HG03439 (cell line): ENCODE measurements at regions not wholly inside any gene's neighbourhood (a gene's known extent, or its start where the extent isn't known, plus 50 kb on each side); places are given as distances from the start of the nearest gene placed in this dataset.

ENCODE experiments used
- ATAC-seq: cut with Tn5 transposase; IDR thresholded peaks from one replicate; pipeline ENCODE4 v1.9.1; 2021; ENCODE audit warnings: mild to moderate bottlenecking, moderate library complexity; ENCODE audit not compliant: unreplicated experiment

DNA sequence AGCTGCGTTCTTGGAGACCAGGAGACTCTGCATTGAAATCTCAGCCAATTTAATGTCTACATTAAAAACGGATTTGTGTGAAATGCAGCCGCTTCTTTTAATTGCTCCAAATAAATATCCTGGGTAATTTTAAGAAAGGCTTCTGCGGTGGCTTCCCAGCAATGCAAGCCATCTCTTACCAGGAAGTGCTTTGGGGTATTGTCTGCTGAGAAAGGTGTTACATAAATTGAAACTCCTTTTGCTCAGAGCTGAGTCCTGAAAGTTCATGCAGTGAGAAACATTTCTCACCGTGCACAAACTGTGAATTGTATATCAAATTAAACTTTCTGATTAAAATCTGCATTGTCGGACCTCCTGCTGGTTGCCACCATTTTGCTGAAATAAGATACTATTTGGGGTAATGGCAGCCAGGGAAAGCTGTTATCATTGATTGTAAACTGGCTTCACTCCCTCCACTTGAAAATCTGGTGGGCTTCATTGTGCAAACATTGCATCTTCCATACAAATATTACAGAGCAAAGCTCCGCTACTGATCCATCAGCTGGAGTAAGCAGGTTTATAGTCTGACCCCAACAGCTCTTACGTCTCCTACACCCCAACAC, 59.5 kb downstream of the ZIC5 start:
- no peak for ATAC-seq

DNA sequence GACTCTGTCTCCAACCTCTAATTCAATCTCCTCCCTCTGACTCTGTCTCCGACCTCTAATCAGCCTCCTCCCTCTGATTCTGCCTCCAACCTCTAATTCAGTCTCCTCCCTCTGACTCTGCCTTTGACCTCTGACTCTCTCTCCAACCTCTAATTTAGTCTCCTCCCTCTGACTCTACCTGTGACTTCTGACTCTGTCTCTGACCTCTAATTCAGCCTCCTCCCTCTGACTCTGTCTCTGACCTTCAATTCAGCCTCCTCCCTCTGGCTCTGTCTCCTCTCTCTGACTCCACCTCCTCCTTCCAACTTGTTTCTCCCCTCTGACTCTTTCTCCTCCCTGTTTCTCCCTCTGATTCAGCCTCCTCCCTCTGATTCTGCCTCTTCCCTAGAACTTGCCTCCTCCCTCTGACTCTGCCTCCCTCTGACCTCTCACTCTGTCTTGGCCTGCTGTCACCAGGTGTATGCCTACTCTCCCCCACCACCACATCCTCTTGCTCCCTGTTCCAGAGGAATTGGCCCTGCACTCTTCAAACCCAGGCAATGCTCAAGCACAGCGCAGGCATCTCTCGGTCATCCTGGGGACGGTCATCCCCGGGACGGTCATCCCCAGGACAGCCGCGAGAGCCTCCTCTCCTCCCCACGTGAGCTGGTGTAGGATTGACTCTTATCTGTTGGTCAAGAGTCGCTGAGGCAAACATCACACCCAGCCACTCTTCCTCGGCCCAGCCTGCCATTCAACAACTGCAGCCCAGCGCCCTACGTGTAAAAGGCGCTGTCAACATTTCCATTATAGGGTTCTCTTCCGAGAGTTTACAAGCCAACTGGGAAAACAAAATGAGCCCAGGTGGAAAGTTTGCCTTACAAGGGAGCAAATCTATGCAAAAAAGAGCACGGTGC, 60.2 kb downstream of the ZIC5 start:
- ATAC-seq = no peak

DNA sequence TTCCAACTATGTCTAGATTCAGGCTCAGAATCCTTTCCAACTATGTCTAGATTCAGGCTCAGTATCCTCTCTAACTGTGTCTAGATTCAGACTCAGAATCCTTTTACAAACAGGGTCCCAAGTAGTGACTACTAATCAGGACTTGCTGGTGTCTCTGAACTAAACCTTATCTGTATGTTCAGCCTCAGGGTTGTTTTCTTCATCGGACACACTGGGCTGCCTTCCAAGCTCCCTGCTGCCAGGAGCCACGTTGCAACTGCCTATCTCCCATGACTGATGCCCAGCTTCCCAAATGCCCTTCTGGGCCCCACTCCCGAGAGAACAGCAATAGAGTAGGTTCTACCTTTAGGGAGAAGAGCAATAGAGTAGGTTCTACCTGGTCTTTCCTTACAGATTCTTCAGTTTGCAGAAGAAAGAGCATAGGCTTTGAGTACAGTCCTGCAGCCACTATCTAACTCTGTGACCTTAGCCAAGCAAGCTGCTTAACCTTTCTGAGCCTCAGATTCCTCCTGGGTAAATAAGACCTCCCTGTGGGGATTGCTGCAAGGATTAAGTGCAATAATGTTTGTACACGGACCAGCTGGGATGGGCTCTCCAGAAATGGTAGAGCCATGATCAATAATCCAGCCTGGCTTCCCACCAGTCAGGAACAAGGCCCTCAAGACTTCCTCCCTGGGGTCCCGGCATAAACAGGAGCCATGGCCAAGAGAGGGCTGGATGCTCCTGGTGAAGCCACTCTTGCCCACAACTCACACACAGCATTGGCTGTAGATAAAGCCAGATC, 61.5 kb downstream of the ZIC5 start:
- no peak for ATAC-seq

DNA sequence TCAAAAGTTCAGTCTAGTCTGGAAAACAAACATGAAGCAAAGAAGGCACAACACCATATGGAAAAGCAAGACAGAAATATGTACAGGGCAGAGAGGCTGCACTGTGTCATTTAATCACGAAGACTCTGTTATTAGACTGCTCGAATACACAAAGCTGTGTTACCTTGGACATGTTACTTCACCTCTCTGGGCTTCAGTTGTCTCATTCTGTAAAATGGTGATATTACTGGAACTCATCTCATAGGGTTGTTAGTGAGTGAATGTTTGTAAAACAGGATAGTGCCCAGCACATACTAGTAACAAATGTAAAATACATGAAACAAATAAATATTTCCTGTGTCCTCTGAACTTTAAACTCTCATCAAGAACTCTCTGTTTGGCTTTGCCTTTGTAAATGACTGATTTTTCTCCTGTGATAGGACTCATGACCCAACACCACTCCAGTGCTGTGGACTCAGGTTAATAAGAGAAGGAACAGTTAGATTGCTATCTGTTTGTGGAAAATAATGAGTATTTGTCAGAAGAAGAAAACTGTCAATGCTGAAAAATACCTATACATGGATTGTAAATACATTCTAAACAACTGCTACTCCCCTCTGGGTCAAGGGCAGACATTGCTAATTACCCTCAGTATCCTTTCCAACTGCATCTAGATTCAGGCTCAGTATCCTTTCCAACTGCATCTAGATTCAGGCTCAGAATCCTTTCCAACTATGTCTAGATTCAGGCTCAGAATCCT, 62.3 kb downstream of the ZIC5 start:
- ATAC-seq = no peak

DNA sequence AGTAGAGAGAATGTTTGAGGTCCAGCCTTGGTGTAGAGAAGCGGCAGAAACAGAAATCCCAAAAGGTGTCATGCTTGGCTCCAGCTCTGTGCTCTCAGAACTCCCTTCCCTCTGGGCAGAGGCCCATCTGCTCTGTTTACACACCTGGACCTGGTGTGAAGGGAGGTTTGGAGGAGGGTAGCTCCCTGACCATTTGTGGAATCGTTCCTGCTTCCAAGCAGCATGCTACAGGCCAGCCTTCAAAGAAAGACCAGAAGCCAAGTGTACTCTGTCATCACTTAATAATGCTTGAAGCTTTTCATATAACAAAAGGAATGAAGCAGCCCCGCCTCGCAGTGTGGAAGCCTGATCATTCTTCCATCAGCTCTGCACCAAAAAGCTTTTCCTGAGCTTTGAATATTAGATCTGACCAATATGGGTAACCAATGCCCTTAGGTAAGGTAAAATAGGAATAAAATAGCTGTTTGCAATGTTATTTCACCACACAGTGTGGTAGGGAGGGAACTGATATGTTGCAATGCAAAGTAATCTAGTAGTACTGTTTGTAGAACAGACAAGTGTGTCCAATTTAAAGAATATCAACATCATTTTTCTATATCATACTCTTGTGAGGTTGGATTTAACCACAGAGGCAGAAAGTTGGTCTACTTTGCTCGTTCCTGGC, 63.3 kb downstream of the ZIC5 start:
- no peak for ATAC-seq

DNA sequence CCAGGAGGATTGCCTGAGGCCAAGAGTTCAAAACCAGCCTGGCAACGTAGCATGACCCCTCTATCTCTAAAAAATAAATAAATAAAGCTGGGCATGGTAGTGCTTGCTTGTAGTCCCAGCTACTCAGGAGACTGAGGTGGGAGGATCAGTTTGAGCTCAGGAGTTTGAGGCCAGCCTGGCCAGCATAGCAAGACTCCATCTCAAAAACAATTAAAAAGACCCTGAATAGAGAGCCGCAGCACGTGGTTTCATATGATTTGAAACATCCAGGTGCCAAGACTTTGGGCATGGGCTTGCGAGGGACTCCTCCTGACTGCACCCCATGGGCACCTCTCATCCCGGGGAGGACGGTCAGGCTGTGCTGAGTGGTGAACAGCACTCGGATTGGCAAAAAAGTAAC, 63.9 kb downstream of the ZIC5 start:
- no peak for ATAC-seq

DNA sequence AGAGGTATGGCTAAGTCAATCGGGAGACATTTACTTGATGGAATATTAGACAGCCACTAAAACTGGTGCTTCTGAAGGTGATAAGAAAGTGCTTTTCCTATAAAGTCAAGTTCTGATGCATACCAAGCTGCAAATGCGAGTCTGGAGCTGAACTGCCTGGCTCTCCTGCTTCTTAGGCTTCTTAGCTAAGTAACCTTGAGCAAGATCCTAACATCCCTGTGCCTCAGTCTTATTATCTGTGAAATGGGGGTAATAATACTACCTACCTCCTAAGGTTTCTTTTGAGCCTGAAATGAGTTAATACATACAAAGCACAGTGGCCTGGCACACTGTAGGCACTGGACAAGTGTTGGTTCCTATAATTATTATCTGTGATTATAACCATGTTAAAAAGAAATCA, 64.5 kb downstream of the ZIC5 start:
- no peak for ATAC-seq

DNA sequence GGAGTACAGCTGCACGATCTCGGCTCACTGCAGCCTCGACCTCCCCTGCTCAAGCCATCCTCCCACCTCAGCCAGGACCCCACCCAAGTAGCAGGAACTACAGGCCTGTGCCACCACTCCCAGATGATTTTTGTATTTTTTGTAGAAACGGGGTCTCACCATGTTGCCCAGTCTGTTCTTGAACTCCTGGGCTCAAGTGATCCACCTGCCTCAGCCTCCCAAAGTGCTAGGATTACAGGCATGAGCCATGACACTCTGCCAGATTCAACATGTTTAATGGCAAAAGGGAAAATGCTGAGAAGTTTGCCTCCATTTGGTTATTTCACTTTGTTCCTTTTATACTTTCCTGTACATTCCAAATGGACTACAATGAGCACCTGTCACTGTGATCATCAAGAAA, 65.8 kb downstream of the ZIC5 start:
- no peak for ATAC-seq

DNA sequence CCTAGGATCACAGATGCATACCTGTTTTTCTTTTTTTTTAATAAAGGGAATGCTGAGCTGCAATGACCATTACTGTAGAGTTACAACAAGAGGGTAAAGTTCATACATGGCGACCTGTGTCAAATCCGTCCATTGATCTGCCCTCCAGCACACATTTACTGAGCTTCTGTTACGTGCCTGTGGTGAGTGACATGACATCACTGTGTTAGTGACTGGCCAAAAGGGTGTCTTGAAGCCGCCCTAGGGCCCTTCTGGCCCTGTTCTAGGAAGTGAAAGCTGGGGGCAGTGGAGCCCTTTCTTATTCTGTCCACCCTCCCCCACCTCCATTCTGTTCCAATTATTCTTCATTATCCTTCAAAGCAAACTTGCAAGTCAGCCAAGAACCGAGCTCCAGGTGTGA, 66.3 kb downstream of the ZIC5 start:
- ATAC-seq = no peak

DNA sequence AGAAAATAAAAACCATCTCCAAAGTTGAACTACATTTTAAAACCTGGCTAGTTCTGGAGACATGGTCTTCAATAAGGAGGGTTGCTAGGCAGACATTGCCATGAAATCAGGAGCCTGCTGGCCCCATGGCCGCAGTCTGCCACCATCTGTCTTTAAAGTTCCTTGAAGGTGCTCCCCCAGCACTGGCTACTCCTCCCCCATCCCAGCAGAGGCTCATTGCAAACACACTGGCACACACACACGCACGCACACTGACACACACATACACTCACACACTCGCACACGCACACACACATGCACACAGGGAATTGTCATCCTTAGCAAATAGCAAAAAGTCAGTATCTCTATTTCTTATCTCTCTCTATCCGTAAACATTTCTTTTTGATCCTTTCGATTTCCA, 68.4 kb downstream of the ZIC5 start:
- no peak for ATAC-seq

DNA sequence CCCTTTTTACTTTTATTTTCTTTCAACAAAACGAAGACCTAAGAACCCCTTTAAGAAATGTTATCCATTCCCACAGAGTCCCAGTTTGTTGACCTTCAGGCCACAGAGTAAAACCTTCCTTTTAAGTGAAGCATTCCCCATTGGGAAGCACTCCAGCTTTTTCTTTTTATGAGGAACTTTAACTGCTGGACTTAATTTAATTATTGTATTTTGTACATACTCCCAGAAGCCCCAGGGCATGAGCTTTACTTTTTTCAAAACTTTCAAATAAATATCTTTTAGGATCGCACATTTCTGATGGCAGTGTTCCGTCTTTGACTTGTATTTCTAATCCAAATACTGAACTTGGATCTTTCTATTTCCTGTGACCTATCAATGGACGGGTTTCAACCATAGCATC, 68.9 kb downstream of the ZIC5 start:
- ATAC-seq = no peak

DNA sequence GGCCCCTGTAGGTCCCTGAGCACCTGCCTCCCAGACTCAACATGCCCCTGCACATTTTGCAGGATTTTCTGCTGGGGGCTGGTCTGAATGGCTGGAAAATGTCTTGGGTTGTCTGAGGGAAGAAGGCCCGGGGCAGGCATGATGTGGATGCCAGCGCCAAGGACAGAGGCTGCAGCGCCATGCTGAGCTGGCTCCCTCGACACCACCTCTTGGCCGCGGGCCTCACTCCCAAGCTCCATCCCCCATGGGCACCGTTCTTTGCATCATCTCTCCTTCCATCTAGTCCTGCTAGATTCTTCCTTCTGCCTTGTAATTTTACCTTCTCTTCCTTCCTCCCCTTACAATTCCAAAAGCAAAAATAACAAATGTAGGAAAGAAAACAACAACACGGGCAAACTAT, 70.6 kb downstream of the ZIC5 start:
- ATAC-seq = no peak

DNA sequence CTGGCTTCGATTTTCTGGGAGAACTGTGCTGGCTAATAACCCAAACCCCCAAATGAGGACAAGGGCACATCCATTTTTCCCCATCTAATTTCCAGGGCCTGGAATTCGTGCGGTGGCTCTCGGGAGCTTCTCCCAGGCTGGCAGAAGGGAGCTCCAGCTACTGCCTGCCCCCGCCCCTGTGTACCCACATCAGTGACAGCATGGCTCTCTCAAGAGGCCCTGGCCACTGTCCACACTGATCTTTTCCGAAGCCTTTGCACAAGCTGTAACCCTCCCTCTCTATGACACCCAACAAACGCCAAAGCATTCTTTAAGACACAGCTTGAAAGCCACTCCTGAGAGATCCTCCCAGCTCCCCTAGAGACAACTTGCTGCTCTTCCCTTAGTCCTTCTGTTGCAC, 73.1 kb downstream of the ZIC5 start:
- ATAC-seq = no peak

DNA sequence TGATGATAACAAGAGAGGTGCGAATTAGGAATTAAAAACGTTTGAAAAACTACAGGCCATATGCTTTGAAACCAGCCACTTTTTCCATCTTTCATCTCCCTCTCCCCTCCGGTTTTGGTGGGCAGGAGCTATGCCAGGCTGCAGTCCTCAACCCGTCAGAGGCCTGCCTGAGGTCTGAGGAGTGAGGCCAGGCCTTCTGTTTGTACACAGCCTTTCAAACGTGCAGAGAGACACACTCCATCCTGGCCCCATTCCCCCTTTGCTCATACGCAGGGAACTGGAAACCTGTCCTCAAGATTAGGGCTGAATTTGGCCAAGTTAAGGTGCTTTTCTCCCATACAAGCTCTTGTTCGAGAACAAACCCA, 74.5 kb downstream of the ZIC5 start:
- no peak for ATAC-seq

DNA sequence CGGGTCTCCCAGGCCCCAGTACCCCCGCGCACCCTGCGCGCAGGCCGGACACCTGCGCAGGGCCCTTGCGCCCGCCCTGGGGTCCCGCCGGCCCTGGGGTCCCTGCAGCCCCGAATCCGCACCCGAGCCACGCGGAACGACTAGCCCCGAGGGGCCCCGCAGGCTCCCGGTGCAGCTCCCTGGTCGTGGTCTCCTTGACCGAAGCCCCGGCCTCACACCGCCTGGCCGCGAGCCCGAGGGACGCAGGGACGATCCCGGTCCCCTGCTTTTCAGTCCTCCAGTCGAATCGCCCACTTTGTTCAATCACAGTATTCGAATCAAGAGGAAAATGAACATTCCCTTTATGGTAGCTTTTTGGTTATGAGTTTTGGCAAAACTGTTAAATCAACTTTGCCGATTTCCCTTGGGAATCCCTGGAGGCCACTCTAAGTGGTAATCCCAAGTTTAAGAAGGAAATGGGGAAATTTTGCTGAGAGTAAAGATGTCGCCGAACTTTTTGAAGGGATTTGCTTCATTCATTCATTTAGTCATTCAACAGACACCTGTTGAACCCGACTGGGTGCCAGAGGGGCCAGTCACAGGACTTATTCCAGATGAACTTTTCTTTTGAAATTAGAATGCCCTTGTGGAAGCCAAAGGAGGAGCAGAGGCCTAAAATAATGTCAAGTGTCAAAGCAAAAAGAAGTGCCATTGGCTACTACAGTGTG, 75.0 kb downstream of the ZIC5 start:
- no peak for ATAC-seq

DNA sequence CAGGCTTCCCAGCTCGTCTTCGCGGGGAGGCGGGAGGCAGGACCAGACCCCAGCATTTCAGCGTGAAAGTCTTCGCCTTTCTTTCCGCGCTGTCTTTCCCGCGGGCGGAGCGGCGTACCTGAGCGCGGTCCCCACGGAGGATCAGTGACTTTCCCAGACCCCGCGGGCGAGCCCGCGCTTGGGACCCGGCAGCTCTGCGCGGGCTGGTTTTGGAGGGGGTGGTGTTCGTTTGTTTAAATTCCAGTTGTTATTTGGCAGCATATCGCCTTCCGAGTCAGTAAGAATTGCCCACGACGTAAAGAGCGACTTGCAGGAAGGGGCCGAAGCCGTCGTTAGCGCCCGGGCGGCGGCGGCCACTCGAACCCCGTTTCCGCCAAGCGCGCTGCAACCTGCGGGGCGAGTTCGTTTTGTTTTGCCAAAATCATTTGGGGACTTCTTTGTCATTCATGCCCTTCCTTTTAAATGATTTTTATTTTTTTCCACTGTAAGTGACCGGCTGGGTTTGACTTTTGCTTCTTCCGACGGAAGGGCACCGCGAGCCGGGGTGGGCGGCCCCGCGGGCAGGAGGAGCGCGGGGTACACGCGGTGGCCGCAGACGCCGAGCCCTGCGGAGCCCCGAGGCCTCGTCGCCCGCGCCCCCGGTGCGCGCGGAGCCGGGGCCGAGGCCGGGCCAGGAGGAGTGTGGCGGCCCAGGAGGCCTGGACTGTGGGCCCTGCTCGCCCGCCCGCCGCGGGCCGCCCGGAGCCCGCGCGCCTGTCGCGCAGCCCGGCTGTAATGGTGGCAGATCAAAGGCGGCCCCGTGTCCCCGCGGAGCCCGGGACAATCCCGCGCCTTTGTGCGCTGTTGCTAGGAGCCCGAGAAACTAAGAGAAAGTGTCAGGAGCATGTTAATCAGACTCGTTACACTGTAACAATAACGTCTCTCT, 75.9 kb downstream of the ZIC5 start:
- no peak for ATAC-seq

DNA sequence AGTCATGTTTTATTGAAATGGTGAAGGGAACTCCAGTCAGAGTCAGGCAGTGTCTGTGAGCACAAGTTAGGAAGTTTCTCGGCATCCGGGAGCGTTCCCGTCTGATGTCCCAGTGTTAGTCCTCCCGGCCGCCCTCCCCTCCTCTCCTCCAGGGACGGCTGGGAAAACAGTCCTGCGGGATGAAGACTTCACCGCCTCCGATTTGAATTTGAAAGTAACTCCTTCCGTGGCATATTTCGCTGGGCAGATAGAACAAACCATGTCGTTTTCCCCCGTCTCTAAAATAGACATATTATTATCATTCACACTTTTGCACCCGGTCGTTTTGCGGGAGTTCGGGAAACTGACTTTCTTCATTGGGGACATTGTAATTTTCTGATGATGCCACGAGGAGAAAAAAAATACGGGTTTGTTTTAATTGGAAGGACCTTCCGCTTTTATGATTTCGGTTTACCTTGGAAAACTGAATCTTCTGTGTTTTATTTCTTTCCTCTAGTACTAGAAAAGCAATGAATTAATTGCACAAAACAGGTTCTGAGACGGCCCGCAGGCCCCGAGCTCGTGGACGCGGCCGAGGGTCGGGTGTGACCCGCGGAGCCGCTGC, 76.6 kb downstream of the ZIC5 start:
- ATAC-seq = no peak

DNA sequence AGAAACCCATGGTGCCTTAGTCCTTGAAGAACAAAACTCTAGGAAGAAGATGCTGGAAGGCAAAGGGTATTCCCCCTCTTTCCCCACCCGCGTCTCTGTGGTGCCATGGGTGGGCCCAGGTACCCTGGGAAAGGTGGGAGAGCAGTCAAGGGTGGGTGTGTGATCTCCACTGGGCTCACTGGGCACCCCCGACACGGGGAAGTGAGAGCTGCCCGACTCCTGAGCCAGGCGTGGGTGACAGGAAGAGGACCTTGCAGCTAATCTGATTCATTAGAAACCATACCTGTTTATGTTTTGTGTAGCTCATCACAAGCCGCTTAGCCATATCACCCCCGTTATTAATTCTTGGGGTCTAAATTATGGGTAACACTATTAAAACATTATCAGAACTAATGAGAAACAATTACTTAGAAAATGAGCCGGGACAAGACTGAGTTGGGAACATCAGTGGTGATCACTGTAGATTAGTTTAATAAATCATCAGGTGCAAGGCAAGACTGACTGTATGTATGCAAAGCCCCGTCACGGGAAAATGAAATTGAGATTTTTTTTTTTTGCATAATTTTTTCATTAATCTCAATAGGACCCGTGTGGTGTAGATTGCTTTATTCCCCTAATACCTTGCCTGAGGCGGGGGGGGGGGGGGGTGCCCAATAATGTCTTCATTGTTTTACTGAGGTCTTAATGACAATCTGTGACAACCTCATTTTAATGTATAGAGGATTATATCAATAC, 77.3 kb downstream of the ZIC5 start:
- ATAC-seq = no peak
